ENCODE measurements at regions not wholly inside any gene's neighbourhood (a gene's known extent, or its start where the extent isn't known, plus 50 kb on each side); places are given as distances from the start of the nearest gene placed in this dataset.
"Not testable (repeated sequence)": the region's sequence is repeated elsewhere in the genome, so short reads cannot be mapped to it uniquely, and the experiment has no call there.

- DNase-seq (ENCODE audit: low spot score): no peak
These were observed 316.6 kb upstream of the CDH5 start for GRCh38 chr16:66049865-66050264.

- DNase-seq (ENCODE audit: low spot score): no peak
These were observed 320.9 kb upstream of the CDH5 start for GRCh38 chr16:66045626-66046025.

- DNase-seq (ENCODE audit: low spot score): no peak
These were observed 321.9 kb upstream of the CDH5 start for GRCh38 chr16:66044556-66044955.

- no peak for DNase-seq (ENCODE audit: low spot score)
These were observed 322.4 kb upstream of the CDH5 start for GRCh38 chr16:66044089-66044488.

- no peak for DNase-seq (ENCODE audit: low spot score)
These were observed 323.2 kb upstream of the CDH5 start for GRCh38 chr16:66043326-66043725.

- no peak for DNase-seq (ENCODE audit: low spot score)
These were observed 324.1 kb upstream of the CDH5 start for GRCh38 chr16:66042341-66042740.

- DNase-seq (ENCODE audit: low spot score): no peak
These were observed 324.6 kb upstream of the CDH5 start for GRCh38 chr16:66041907-66042306.

- DNase-seq (ENCODE audit: low spot score): no peak
These were observed 326.7 kb upstream of the CDH5 start for GRCh38 chr16:66039793-66040192.

GRCh38 chr16:66036793-66037715 lies 329.4 kb upstream of the CDH5 start:
- DNase-seq (ENCODE audit: low spot score): no peak

- DNase-seq (ENCODE audit: low spot score): no peak
These were observed 330.3 kb upstream of the CDH5 start for GRCh38 chr16:66036184-66036583.

GRCh38 chr16:66035096-66035495 lies 331.4 kb upstream of the CDH5 start:
- DNase-seq (ENCODE audit: low spot score): no peak

- no peak for DNase-seq (ENCODE audit: low spot score)
These were observed 333.6 kb upstream of the CDH5 start for GRCh38 chr16:66032841-66033240.

GRCh38 chr16:66030036-66030435 lies 336.5 kb upstream of the CDH5 start:
- no peak for DNase-seq (ENCODE audit: low spot score)

GRCh38 chr16:66028510-66029216 lies 337.8 kb upstream of the CDH5 start:
- DNase-seq (ENCODE audit: low spot score): no peak

- DNase-seq (ENCODE audit: low spot score): no peak
These were observed 339.6 kb upstream of the CDH5 start for GRCh38 chr16:66026787-66027330.

- DNase-seq (ENCODE audit: low spot score): no peak
These were observed 340.3 kb upstream of the CDH5 start for GRCh38 chr16:66026211-66026610.

- no peak for DNase-seq (ENCODE audit: low spot score)
These were observed 340.7 kb upstream of the CDH5 start for GRCh38 chr16:66025751-66026150.

GRCh38 chr16:66024567-66024966 lies 341.9 kb upstream of the CDH5 start:
- DNase-seq (ENCODE audit: low spot score): not testable (repeated sequence)

GRCh38 chr16:66023481-66023880 lies 343.0 kb upstream of the CDH5 start:
- DNase-seq (ENCODE audit: low spot score): no peak

- DNase-seq (ENCODE audit: low spot score): no peak
These were observed 345.8 kb upstream of the CDH5 start for GRCh38 chr16:66020642-66021041.

- DNase-seq (ENCODE audit: low spot score): no peak
These were observed 346.4 kb upstream of the CDH5 start for GRCh38 chr16:66020046-66020445.

GRCh38 chr16:66019502-66019901 lies 347.0 kb upstream of the CDH5 start:
- not testable (repeated sequence) for DNase-seq (ENCODE audit: low spot score)

- DNase-seq (ENCODE audit: low spot score): no peak
These were observed 352.3 kb upstream of the CDH5 start for GRCh38 chr16:66014221-66014620.
